Neutrophil (primary cell): ENCODE measurements at regions not wholly inside any gene's neighbourhood (a gene's known extent, or its start where the extent isn't known, plus 50 kb on each side); places are given as distances from the start of the nearest gene placed in this dataset.

Experiments used
- H3K27ac ChIP-seq: fragments of 200-600 bp; sonication (generic); 2 replicates; pipeline ENCODE4 v1.5.1; 2016; ENCODE audit warnings: mild to moderate bottlenecking, moderate library complexity
- H3K27me3 ChIP-seq: fragments of 200-600 bp; sonication (generic); 2 replicates; pipeline ENCODE4 v1.6.0; 2016; ENCODE audit warnings: mild to moderate bottlenecking
- H3K36me3 ChIP-seq: fragments of 200-600 bp; sonication (generic); 2 replicates; pipeline ENCODE4 v1.5.1; 2017
- H3K4me1 ChIP-seq, 2 experiments: fragments of 200-600 bp in 1 of 2; sonication (generic) in 1 of 2; 1 replicate in 1 of 2; 2 replicates in 1 of 2; pipeline versions ENCODE4 v1.5.1 to v1.6.1; 2013 to 2016; ENCODE audit warnings: low read depth in 1 of 2, low read length in 1 of 2, mild to moderate bottlenecking in 1 of 2, moderate library complexity in 1 of 2; ENCODE audit not compliant: control insufficient read depth in 1 of 2, insufficient read depth in 1 of 2
- H3K4me3 ChIP-seq, 2 experiments: fragments of 200-600 bp in 1 of 2; sonication (generic) in 1 of 2; 1 replicate in 1 of 2; 2 replicates in 1 of 2; pipeline ENCODE4 v1.5.1; 2013 to 2016; ENCODE audit warnings: low read depth in 1 of 2, low read length in 1 of 2, mild to moderate bottlenecking in 1 of 2, moderate library complexity in 1 of 2
- H3K9me3 ChIP-seq: fragments of 200-600 bp; sonication (generic); 2 replicates; pipeline ENCODE4 v1.5.1; 2016
- TF ChIP-seq, protein P1 (sequence below): fragments of 200-600 bp; sonication (generic); IDR thresholded peaks from 2 replicates; pipeline ENCODE4 v1.5.1; 2016; ENCODE audit warnings: antibody characterized with exemption

DNA sequence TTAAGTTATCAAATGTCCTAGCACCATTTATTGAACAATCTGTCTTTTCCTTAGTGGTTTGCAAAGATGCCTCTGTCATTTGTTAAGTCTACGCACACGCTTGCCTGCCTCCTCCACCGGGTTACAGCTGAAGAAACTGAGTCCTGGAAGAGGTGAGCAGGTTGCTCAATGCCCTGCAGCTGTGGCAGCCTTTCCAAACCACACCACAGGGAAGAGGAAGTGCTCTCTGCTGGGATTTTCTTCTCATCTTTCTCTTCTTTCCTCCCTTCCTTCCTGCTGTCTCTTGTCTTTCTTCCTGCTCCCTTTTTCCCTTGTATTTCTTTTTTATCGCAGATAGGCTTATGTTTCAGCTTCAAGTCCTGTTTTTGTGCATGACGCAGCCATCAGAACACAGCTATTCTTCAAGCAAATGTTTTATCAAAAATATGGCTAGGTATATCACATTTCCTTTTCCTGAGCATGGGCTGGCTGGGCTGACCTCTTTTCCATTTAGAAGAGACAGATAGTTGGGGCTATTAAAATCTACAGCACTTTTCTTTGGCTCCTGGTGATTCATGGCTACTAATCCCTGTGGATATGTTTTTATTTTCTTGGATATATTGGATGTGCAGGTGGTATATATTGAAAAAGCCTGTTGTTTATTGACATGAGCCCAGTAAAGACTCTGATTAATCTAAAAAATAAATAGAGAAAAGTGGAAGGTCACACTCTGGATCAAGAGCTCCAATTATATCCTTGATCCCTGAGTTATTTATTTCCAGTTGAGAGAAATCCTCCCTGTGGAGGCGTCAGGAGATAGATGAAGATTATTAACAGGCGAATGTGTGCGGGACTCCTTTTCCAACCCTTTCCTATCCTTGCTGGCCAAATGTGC lies 214.6 kb downstream of the TSN start:
- Histone ChIP-seq H3K36me3 (no peaks in the 10 kb centered on the region), H3K27ac (no peak overlapping the region), H3K4me3 (no peak overlapping the region), H3K9me3 (no peaks in the 10 kb centered on the region), H3K27me3 (peaks cover 17% of the 10 kb centered on the region), H3K4me1 (peaks cover 0 to 4% of the 10 kb centered on the region in 2 experiments)
- TF ChIP-seq, protein P1, sequence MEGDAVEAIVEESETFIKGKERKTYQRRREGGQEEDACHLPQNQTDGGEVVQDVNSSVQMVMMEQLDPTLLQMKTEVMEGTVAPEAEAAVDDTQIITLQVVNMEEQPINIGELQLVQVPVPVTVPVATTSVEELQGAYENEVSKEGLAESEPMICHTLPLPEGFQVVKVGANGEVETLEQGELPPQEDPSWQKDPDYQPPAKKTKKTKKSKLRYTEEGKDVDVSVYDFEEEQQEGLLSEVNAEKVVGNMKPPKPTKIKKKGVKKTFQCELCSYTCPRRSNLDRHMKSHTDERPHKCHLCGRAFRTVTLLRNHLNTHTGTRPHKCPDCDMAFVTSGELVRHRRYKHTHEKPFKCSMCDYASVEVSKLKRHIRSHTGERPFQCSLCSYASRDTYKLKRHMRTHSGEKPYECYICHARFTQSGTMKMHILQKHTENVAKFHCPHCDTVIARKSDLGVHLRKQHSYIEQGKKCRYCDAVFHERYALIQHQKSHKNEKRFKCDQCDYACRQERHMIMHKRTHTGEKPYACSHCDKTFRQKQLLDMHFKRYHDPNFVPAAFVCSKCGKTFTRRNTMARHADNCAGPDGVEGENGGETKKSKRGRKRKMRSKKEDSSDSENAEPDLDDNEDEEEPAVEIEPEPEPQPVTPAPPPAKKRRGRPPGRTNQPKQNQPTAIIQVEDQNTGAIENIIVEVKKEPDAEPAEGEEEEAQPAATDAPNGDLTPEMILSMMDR: no peak

DNA sequence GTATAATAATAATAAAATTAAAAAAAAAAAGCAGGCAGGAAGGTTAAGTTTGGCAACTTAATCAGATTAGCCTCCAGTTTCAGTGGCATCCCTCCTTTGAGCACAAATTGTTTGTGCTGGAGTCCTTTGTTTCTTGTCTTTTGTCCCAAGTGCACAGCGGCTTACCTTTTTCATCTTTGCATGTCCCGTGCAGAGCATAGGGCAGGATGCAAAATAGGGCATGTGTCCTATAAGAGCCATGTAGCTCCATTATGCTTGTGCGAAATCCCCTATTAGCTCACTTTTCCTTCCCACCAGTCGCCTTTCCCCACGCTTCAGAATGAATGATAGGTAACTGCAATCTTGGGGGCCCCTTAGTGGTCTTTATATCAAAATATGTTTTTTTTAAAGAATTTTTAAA lies 216.8 kb downstream of the TSN start:
- H3K27ac ChIP-seq: no peak overlapping the region
- TF ChIP-seq, protein P1: no peak
- H3K36me3 ChIP-seq: no peaks in the 10 kb centered on the region
- peaks cover 17% of the 10 kb centered on the region for H3K27me3 ChIP-seq
- no peaks in the 10 kb centered on the region for H3K9me3 ChIP-seq
- peaks cover 0 to 7% of the 10 kb centered on the region in 2 experiments for H3K4me1 ChIP-seq
- no peak overlapping the region for H3K4me3 ChIP-seq

DNA sequence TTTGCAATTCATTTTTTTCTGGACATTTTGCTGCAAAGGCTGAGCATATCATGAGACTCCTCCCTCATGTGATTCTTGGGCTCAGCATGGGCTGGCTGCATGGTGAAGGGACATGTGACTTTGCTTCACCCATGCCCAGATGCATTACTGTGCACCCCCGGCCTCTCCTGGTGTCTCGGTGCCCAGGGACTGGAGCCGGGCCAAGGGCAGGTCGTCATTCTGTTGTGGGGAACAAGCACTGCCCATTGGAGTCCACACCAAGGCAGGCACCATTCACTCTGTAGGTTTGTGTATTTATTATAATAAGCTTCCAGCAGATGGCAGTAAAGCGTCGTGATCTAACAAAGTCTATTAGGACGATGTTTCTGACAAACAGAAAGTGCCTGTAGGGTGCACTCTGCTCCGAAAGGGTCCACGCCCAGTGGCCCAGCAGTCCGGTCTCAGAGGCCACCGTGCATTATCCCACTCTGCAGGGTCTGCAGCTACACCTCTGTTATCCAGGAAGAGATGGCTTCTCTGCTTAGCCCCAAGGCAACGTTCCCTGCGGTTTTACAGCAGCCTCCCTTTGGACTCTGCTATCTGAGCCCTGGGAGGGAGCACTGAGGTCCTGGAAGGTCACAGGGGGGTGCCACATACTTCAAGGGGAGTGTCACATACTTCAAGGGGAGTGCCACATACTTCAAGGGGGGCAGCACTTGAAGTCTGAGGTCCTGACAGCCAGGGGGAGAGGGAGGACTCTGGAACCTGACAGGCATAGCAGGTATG lies 219.6 kb downstream of the TSN start:
- Histone ChIP-seq H3K4me3 (peak overlapping the region; percentile 40 to 41), H3K36me3 (no peaks in the 10 kb centered on the region), H3K4me1 (peaks cover 0 to 7% of the 10 kb centered on the region in 2 experiments), H3K27ac (no peak overlapping the region), H3K9me3 (no peaks in the 10 kb centered on the region), H3K27me3 (no peaks in the 10 kb centered on the region)
- TF ChIP-seq, protein P1: peak; percentile 32

DNA sequence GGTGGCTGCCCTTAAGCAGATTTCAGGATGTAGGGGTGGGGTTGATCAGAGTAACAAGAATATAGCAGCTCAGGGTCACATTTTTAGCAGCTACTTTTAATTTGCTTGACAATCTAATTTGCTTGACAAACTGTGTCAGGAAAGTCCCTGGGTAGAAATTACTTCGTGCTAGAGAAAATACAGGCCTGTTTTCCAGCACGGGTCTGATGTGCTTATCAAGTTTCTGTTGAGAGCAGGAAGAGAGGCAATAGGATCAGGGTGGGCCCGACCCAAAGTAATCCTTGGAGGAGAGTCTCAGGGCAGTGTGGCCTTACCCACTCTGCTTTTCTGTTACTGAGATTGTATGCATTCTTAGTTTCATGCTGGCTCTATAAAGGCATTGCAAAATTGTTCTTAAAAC lies 221.5 kb downstream of the TSN start:
- no peaks in the 10 kb centered on the region for H3K27me3 ChIP-seq
- no peaks in the 10 kb centered on the region for H3K9me3 ChIP-seq
- H3K27ac ChIP-seq: no peak overlapping the region
- H3K36me3 ChIP-seq: no peaks in the 10 kb centered on the region
- no peak overlapping the region for H3K4me3 ChIP-seq
- peaks cover 0 to 7% of the 10 kb centered on the region in 2 experiments for H3K4me1 ChIP-seq
- TF ChIP-seq, protein P1: no peak

DNA sequence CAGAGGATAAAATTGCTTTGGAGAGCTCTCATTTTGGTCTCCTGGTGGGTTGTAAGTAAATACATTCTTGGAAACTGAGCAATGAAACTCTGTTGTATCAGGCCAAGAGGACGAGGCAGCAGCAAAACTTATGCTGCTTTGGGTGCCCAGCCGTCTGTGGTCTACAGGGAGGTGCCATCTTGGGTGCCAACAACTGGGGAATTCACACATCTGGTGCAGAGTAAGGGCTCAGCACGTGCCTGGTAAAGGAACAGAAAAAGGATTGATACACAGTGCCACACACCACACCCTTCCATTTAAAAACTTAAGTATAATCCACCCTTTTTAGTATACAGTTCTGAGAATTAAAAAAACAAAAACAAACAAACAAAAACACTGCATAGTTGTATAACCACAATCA lies 221.9 kb downstream of the TSN start:
- no peaks in the 10 kb centered on the region for H3K9me3 ChIP-seq
- peaks cover 0 to 7% of the 10 kb centered on the region in 2 experiments for H3K4me1 ChIP-seq
- TF ChIP-seq, protein P1: no peak
- H3K36me3 ChIP-seq: no peaks in the 10 kb centered on the region
- no peak overlapping the region for H3K27ac ChIP-seq
- no peaks in the 10 kb centered on the region for H3K27me3 ChIP-seq
- no peak overlapping the region for H3K4me3 ChIP-seq
